Endothelial cell of umbilical vein (primary cell): ENCODE measurements at regions not wholly inside any gene's neighbourhood (a gene's known extent, or its start where the extent isn't known, plus 50 kb on each side); places are given as distances from the start of the nearest gene placed in this dataset.
A peak's percentile ranks its signal among the peaks of the same experiment; 100 is the strongest.

Experiments used
- BruUV-seq: library from RNA; stranded (reverse); fragments of 400-500 nt; replicated peaks from 2 replicates; lab custom pipeline; 2021; lab: Mats Ljungman, UMichigan
- CTCF ChIA-PET: fragments of 300-600, 350-600 bp; sonication (Branson Sonifier 250); formaldehyde crosslinking; loops from one replicate; lab custom pipeline; 2021; ENCODE audit warnings: antibody characterized with exemption, inconsistent platforms; lab: Charles Lee
- POLR2A ChIA-PET: fragments of 300-600, 350-600 bp; sonication (Branson Sonifier 250); formaldehyde crosslinking; loops from one replicate; lab custom pipeline; 2021; ENCODE audit warnings: antibody characterized with exemption, inconsistent platforms; lab: Charles Lee
- DNase-seq: peaks from one replicate; pipeline ENCODE4 v3.0.0-alpha.2; 2011; ENCODE audit warnings: low read depth, low spot score
- FAIRE-seq: peaks from 2 replicates; lab custom pipeline; 2011; peaks lifted over from hg19 to GRCh38; lab: Jason Lieb, UNC
- H2AFZ ChIP-seq: 2 replicates; pipeline ENCODE4 v1.6.0; 2012; ENCODE audit warnings: low read depth, low read length, control low read depth, inconsistent platforms
- H3K27ac ChIP-seq: 2 replicates; pipeline ENCODE4 v1.5.1; 2011; ENCODE audit warnings: low read depth, mild to moderate bottlenecking, control low read depth, low read length, moderate library complexity; ENCODE audit not compliant: insufficient read depth
- H3K27me3 ChIP-seq, 2 experiments: 2 replicates each; pipeline versions ENCODE4 v1.6.0 to v1.6.1; 2011; ENCODE audit warnings: low read length in 2 of 2, mixed read lengths in 1 of 2; ENCODE audit not compliant: control insufficient read depth in 2 of 2, insufficient read depth in 2 of 2
- H3K36me3 ChIP-seq, 2 experiments: 2 replicates in 1 of 2; 3 replicates in 1 of 2; pipeline ENCODE4 v1.5.1; 2011; ENCODE audit warnings: low read length in 2 of 2, mild to moderate bottlenecking in 1 of 2, moderate library complexity in 1 of 2; ENCODE audit not compliant: control insufficient read depth in 2 of 2, insufficient read depth in 2 of 2; ENCODE audit errors: extremely low read depth in 1 of 2
- H3K4me1 ChIP-seq: 3 replicates; pipeline ENCODE4 v1.5.1; 2011; ENCODE audit warnings: mild to moderate bottlenecking, low read length; ENCODE audit not compliant: control insufficient read depth, insufficient read depth; ENCODE audit errors: extremely low read depth
- H3K4me2 ChIP-seq: 2 replicates; pipeline ENCODE4 v1.6.1; 2011; ENCODE audit warnings: low read length, control low read depth, mixed read lengths; ENCODE audit not compliant: insufficient read depth
- H3K4me3 ChIP-seq, 3 experiments: fragments of 200-600 bp in 1 of 3; sonication (generic), shearing (Covaris generic) in 1 of 3; replicated peaks in 1 of 3; 2 replicates each; pipeline ENCODE4 v1.5.1; 2011 to 2016; ENCODE audit warnings: control low read depth in 3 of 3, low read length in 3 of 3, mild to moderate bottlenecking in 2 of 3, inconsistent platforms in 1 of 3, low read depth in 1 of 3, moderate library complexity in 1 of 3; ENCODE audit not compliant: insufficient read depth in 1 of 3
- H3K79me2 ChIP-seq: 2 replicates; pipeline ENCODE4 v1.6.0; 2012; ENCODE audit warnings: low read length, inconsistent platforms; ENCODE audit not compliant: control insufficient read depth, insufficient read depth
- H3K9ac ChIP-seq: replicated peaks from 2 replicates; pipeline ENCODE3; 2011; ENCODE audit warnings: low read length, control low read depth; ENCODE audit not compliant: insufficient read depth; ENCODE audit errors: extremely low read depth
- H3K9me1 ChIP-seq: replicated peaks from 3 replicates; pipeline ENCODE4 v1.6.0; 2011; ENCODE audit warnings: mild to moderate bottlenecking, low read length; ENCODE audit not compliant: control insufficient read depth, insufficient read depth; ENCODE audit errors: extremely low read depth
- H3K9me3 ChIP-seq: replicated peaks from 2 replicates; pipeline ENCODE4 v1.5.1; 2012; ENCODE audit warnings: low read length, inconsistent platforms; ENCODE audit not compliant: control insufficient read depth, insufficient read depth
- H4K20me1 ChIP-seq: replicated peaks from 2 replicates; pipeline ENCODE3; 2011; ENCODE audit warnings: mild to moderate bottlenecking, low read length; ENCODE audit not compliant: control insufficient read depth, insufficient read depth; ENCODE audit errors: extremely low read depth
- EZH2 ChIP-seq: IDR thresholded peaks from 2 replicates; pipeline ENCODE4 v1.6.1; 2012; ENCODE audit warnings: borderline replicate concordance, low read depth, mild to moderate bottlenecking, moderate library complexity, low read length, inconsistent platforms; ENCODE audit not compliant: severe bottlenecking
- FOS ChIP-seq: IDR thresholded peaks from 2 replicates; pipeline ENCODE4 v1.6.1; 2011; ENCODE audit warnings: mild to moderate bottlenecking, low read length, moderate library complexity, borderline replicate concordance; ENCODE audit not compliant: insufficient read depth
- GATA2 ChIP-seq: IDR thresholded peaks from 2 replicates; pipeline ENCODE4 v1.7.0; 2011; ENCODE audit warnings: low read depth, mild to moderate bottlenecking, moderate library complexity, mixed read lengths, low read length; ENCODE audit not compliant: insufficient read length, insufficient read depth
- JUN ChIP-seq: IDR thresholded peaks from 2 replicates; pipeline ENCODE4 v1.6.1; 2011; ENCODE audit warnings: borderline replicate concordance, low read depth; ENCODE audit not compliant: insufficient read length, insufficient read depth
- dilution Hi-C: fragments of 300-500 bp; cut with MboI; formaldehyde crosslinking; loops from one replicate; pipeline ENCODE4 v1.15.0; 2019; ENCODE audit warnings: low sequenced_read_pairs; ENCODE audit not compliant: extremely low pct_ligation_motif_present
- intact Hi-C: fragments of 100-400 bp; cut with micrococcal nuclease; formaldehyde crosslinking; loops from one replicate; pipeline ENCODE4 v1.10.0; 2022
- TF ChIP-seq, protein P1 (sequence below), 2 donors: IDR thresholded peaks; 1 replicate in 1 of 2; 2 replicates in 1 of 2; pipeline ENCODE4 v1.5.1; 2011; ENCODE audit warnings: low read length in 2 of 2, mild to moderate bottlenecking in 2 of 2, moderate library complexity in 2 of 2, control low read depth in 1 of 2, inconsistent platforms in 1 of 2, low read depth in 1 of 2; ENCODE audit not compliant: insufficient read depth in 1 of 2; ENCODE audit errors: extremely low read depth in 1 of 2

DNA sequence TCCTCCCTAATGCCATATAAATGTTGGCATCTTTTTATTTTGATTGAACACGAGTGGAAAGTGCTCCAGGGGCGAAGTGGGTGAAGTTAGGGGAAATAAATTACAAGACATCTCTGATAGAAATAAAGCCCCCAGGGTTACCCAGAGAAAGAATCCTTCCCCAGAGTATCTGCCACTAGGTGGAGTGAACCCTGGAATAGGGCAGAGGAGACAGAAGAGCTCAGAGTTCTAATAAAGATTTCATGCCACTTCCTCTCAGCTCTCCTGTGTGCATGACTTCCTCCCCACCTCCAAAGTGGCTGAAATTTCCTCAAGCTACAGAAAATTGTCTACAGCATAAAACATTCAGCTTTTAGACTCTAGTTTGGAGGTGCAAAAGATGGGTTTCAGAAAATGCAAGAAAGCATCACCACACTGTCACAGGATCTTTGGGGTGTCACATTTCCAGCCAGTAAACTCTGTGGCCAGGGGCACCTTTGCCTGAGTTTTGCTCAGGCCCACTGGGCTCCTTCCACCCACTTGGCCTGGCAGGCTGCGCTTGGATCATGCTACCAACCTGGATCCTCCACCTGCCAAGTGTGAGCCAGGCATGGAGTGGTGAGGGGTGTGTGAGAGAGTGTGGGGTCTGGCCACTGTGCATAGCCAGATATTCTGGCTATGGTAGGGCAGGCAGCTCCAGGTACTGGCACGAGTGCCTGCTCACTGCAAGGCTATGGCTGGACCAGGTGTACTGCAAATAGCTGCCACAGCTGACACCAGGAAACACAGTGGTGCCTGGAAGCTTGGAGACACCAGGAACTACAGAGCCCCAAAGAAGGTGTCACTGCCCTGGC is 208.8 kb upstream of the USP25 start:
- dilution Hi-C loops = no loop called here
- no peak for FAIRE-seq

DNA sequence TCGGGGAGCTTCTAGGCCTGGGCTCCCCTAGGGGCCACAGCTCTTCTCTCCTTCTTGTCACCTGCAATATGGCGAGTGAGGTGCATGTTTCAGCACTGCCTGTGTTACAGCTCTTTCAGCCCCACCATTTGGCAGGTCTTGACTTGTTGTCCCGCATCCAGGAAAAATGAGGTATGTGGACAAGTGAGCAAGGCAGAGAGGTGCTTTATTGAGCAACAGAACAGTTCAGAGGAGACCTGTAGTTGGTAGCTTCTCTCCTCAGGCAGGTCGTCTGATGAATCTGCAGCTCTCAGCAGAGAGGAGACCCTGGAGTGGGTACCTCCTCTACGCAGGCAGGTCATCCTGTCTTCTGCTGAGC is 208.2 kb upstream of the USP25 start:
- H3K4me1 ChIP-seq = no peaks in the 10 kb centered on the region
- no peak for TF ChIP-seq JUN
- TF ChIP-seq FOS = no peak
- TF ChIP-seq GATA2 = no peak
- TF ChIP-seq, protein P1, sequence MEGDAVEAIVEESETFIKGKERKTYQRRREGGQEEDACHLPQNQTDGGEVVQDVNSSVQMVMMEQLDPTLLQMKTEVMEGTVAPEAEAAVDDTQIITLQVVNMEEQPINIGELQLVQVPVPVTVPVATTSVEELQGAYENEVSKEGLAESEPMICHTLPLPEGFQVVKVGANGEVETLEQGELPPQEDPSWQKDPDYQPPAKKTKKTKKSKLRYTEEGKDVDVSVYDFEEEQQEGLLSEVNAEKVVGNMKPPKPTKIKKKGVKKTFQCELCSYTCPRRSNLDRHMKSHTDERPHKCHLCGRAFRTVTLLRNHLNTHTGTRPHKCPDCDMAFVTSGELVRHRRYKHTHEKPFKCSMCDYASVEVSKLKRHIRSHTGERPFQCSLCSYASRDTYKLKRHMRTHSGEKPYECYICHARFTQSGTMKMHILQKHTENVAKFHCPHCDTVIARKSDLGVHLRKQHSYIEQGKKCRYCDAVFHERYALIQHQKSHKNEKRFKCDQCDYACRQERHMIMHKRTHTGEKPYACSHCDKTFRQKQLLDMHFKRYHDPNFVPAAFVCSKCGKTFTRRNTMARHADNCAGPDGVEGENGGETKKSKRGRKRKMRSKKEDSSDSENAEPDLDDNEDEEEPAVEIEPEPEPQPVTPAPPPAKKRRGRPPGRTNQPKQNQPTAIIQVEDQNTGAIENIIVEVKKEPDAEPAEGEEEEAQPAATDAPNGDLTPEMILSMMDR (IDR thresholded peaks at IDR 0.05; ENCODE audit: extremely low read depth in 1 of 2, insufficient read depth in 1 of 2, low read depth in 1 of 2, low read length in 2 of 2) = no peak
- TF ChIP-seq EZH2 = no peak
- dilution Hi-C loops (no loop called here), intact Hi-C loops (no loop called here)
- no peak overlapping the region for H3K4me2 ChIP-seq
- no peaks in the 10 kb centered on the region for H3K79me2 ChIP-seq
- no peaks in the 10 kb centered on the region for H3K36me3 ChIP-seq
- POLR2A ChIA-PET = no interaction called here
- H3K9me3 ChIP-seq = no peaks in the 10 kb centered on the region
- no TSS peak for BruUV-seq
- no peaks in the 10 kb centered on the region for H4K20me1 ChIP-seq
- no peak overlapping the region for H3K9ac ChIP-seq
- H3K27ac ChIP-seq = no peak overlapping the region
- H3K27me3 ChIP-seq = no peaks in the 10 kb centered on the region
- no peak for DNase-seq
- no peak overlapping the region for H2AFZ ChIP-seq
- H3K9me1 ChIP-seq = no peaks in the 10 kb centered on the region
- FAIRE-seq = no peak
- CTCF ChIA-PET = interaction anchor here (1.5 to 1.8 kb wide), 4 partner anchors 10 to 70 kb away, joined by 4 to 6 read pairs (median 5); no protein-coding TSS in a partner anchor
- H3K4me3 ChIP-seq = no peak overlapping the region

More for the DNA sequence above, 208.8 kb upstream of the USP25 start:
- H2AFZ ChIP-seq = no peak overlapping the region
- POLR2A ChIA-PET = no interaction called here
- no peak for DNase-seq
- H3K4me2 ChIP-seq = no peak overlapping the region
- H3K4me3 ChIP-seq = no peak overlapping the region
- no peak overlapping the region for H3K27ac ChIP-seq
- H4K20me1 ChIP-seq = no peaks in the 10 kb centered on the region
- no peak overlapping the region for H3K9ac ChIP-seq
- no TSS peak for BruUV-seq
- H3K9me3 ChIP-seq = no peaks in the 10 kb centered on the region
- TF ChIP-seq, protein P1 (IDR thresholded peaks at IDR 0.05; ENCODE audit: extremely low read depth in 1 of 2, insufficient read depth in 1 of 2, low read depth in 1 of 2, low read length in 2 of 2) = peak; percentile 15 to 17
- no peak for TF ChIP-seq JUN
- no peaks in the 10 kb centered on the region for H3K79me2 ChIP-seq
- H3K27me3 ChIP-seq = no peaks in the 10 kb centered on the region
- intact Hi-C loops = no loop called here
- H3K4me1 ChIP-seq = no peaks in the 10 kb centered on the region
- CTCF ChIA-PET = interaction anchor here (0.5 to 1.8 kb wide), 9 partner anchors 9 to 71 kb away, joined by 3 to 7 read pairs (median 4); no protein-coding TSS in a partner anchor
- no peaks in the 10 kb centered on the region for H3K36me3 ChIP-seq
- H3K9me1 ChIP-seq = no peaks in the 10 kb centered on the region
